GF-D8 (cell line): ENCODE measurements at regions not wholly inside any gene's neighbourhood (a gene's known extent, or its start where the extent isn't known, plus 50 kb on each side); places are given as distances from the start of the nearest gene placed in this dataset.
"Not testable (repeated sequence)": the region's sequence is repeated elsewhere in the genome, so short reads cannot be mapped to it uniquely, and the experiment has no call there.

Experiments used
- DNase-seq: peaks from one replicate; lab custom pipeline; 2025; lab: John Stamatoyannopoulos, UW

DNA sequence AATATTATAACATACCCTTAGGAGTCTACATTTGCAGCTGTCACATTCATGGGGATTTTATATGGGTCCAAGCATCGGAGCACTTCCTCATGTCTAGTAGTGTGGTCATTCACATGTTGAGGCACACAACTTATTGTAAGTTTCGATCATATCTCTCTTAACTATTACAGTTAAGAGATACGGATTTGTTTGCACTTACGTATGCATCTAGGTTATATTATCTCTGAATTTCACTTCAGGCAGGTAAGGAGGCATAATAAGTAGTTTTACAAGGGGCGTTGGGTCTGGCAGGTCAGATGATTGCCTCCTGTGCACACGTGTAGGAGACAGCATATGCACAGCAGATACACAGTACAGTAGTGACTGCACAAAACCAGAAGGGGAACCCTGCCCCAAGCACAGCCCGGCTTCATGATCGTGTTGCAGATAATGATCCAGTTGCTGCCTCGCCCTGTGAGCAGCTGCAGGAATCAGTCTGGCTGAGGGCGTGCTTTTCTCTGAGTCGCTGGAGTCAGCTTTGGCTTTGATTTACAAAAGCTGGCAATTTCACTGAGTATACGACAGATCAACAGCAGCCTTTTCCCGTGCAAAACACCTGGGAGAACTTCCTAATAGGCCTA lies 302.9 kb upstream of the GATB start:
- no peak for DNase-seq

GRCh38 chr4:152062936-152063620 lies 302.3 kb upstream of the GATB start:
- no peak for DNase-seq

GRCh38 chr4:152054731-152055130 lies 293.9 kb upstream of the GATB start:
- DNase-seq, result no peak

DNA sequence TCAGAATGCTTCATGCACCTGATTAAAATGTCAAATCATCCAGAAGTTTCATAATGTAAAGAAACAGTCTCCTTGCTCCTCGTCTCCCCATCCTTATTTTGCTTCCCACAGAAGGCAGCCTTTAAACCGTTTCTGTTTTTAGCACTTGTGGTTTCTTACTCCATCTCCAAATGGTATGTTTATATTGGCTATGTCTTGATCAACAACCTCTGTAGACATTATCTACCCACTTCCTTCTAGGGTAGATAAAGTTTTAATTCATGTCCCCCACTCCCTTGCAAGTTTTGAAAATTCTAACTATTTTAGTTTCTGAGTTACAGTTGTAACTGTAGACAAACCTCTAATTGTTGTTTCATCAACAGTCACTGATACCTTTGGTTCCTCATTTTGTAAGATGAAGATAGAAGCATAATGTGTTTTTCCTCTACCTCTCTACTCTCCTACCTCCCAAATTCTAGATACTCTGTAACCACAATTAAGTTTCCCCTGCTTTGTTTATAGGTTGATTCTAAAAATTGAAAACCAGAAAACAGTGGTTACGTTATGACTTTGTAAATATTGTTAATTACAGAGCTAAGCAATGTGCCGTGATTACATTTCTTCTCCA lies 291.7 kb upstream of the GATB start:
- DNase-seq, result no peak

GRCh38 chr4:152051332-152051731 lies 290.5 kb upstream of the GATB start:
- not testable (repeated sequence) for DNase-seq

DNA sequence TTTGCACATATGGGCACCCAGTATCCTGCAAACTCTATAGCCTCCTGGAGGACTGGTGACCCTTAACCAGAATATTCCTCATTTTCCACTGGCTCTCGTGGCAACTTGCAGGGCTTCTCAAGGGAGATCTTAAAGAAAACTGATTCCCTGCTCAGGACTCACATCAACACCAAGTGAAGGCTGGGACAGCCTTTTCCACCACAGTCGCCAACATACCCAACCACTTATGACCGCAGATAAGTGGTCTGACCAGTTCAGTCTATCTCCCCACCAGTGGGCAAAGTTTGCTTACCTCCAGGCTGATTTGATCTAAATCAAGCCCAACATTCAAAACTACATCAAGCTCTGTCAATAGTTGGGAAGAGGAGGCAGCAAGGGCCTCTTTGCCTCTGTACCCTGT lies 289.3 kb upstream of the GATB start:
- DNase-seq, result no peak

- DNase-seq, result no peak
These were observed 286.6 kb upstream of the GATB start for GRCh38 chr4:152047451-152047850.

DNA sequence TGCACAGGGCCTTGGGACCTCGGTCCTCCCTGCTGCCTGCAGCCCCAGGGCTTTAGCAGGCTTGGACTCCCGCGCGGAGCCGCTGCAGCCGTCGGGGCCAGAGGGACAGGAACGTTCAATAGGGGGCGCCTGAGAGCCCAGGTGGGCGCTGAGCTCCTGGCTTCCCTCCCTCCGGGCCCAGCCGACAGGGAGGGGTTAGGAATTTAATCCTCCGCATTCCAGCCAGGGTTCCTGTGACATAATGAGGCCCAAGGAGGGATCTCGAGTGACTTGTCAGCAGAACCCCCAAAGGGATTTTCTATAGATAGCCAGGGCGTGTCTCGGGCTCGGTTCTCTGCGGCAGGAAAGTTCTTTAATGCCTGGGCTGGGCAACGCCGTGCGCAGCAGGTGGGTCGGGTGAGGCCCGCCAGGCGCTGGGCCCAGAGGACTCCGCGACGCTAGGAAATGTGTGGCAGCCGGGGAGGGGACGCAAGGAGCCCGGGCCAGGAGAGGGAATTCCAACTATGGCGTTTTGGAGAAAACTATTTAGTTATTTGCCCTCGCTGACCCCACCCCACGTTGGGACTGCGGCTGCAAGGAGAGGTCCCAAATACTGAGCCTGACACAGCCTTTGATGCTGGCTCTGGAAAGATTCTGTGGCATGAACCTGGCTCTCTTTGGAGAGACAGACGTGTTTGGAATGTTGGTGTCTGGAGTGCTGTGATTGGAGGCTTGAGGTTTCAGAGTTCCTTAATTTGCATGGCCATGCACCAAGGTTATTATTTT lies 285.2 kb upstream of the GATB start:
- DNase-seq, result no peak

GRCh38 chr4:152045449-152045806 lies 284.6 kb upstream of the GATB start:
- no peak for DNase-seq

DNA sequence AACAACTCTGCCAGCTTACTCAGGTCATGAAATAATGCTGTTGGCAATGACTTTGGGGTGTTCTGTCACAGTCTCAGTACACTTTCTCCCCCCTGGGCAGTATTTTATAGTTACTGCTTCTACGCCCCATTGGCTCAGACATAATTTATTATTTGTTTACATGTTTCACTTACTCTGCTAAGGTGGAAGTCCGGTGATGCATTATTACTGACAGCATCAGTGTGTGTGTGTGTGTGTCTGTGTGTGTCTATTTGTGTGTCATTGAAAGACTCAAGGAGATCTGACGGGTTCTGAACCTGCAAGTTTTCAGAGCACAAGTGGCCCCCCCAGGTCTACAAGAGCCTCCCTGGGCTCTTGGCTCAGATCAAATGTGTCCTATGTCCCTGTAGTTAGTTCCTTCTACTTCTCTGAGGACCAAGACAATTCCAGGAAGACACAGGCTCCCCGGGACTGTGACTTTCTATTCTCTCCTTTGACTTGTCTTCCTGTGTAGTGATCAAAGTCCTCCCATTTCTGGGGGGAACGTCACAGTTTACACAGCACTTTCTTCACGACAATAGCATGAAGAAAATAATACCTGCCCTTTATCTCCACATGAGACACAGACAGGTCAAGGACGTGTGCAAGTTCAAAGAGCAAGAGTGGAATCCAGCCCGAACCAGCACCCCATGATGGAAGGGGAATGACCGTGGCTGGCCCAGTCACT lies 283.7 kb upstream of the GATB start:
- no peak for DNase-seq

DNA sequence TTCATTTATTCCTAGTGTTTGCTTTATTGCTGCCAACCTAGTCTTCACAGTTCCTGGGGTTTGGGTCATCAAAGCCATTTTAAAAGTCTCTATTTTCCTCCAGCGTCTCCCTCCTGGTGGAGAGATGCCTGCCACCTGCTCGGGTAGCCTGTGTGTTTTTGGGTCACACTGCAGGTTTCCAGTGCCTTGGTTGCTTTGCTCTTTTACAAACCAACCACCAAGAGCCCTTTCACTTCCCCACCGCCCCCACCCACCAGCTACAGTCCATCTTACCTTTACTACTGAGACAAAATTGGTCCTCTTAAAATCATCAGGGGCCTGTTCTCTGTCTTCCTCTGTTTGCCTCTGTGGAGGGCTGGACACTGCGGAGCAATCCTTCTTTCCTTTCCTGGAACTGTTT lies 280.5 kb upstream of the GATB start:
- DNase-seq, result no peak

GRCh38 chr4:152039691-152040090 lies 278.9 kb upstream of the GATB start:
- DNase-seq, result no peak

GRCh38 chr4:152039023-152039481 lies 278.2 kb upstream of the GATB start:
- no peak for DNase-seq

DNA sequence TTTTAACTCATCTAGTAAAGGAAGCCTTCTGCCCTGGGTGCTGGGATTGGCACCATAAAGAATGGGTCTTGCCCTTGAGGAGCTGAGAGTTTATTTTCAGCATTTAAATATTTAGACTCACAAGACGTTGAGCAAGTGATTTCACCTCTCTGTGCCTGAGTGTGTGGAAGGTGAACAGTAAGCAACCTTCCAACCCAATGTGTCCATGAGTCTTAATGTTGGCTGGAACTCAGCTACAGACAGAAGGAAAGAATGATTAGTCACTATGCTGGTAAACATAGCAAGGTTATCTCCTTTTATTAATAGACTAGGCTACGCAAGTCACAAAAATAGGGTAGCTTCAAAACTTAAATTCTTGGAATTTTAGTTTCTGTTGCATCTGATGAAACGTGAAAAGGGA lies 277.4 kb upstream of the GATB start:
- no peak for DNase-seq

DNA sequence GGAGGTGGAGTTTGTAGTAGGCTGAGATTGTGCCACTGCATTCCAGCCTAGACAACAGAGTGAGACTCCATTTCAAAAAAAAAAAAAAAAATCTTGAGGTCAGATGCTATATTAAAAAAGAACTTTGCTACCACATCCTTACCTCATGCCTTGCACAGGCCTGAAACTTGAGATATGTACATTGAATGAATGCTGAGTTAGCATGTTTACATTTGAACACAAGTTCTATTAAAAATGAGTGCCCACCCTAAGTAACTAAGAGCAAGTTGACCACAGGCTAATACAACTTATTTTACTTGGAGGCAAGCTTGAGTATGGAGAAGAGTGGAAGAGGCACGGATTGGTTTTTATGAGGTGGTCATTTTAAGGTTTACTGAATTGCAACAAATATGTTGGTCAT lies 276.6 kb upstream of the GATB start:
- DNase-seq, result no peak

- no peak for DNase-seq
These were observed 272.8 kb upstream of the GATB start for GRCh38 chr4:152033621-152034020.

DNA sequence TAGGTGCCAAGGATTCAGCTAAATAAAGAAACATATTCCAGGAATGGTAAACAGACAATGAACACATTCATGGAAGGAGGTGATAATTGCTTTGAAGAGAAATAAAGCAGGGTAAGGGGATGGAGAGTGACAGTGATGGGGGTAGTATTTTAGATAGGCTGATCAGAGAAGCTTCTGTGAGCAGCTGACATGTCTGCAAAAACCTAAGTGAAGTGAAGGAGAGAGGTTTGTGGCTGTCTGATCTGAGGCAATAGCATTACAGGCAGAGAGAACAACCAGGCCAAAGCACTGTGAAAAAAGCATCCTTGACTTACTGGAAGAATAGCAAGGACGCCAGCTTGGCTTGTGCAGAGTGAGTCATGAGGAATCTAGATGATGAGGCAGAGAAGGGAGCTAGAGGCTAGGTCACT lies 271.9 kb upstream of the GATB start:
- no peak for DNase-seq

DNA sequence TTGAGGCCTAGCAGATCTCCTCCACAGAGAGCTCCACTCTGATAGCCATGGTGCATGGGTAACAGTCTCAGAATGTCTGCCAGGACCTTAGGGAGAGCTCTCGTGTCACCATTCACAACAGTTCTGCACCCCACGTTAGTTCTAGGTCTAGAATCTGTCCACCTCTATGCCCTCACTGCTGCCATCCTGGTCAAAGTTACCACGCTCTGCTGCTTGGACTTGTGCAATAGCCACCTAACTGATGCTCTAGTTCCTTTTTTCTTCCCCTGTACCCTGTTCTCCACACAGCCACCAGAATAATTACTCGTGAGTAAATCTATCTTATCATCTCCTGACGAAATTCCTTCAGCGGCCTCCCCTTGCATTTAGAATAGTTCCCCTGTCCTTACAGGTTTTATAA lies 268.8 kb upstream of the GATB start:
- DNase-seq, result no peak

DNA sequence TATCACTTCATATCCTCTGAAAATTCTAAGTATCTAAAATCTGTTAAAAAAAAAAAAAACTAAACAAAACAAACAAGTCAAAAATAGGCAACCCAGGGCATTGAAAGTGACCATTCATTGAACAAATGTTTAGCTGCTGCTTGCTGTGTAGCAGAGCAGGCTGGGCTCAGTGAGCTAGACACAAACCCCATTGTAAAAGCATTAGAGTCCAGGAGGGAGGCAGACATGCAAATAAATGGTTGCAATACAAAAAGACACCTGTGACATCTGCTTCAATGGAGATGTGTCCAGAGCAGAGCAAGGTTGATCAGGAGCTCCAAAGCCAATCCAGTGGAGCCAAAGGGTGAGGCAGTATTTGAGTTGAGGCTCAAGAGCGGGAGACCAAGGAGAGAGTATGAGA lies 267.3 kb upstream of the GATB start:
- DNase-seq, result no peak

GRCh38 chr4:152024881-152025280 lies 264.1 kb upstream of the GATB start:
- DNase-seq, result no peak

- DNase-seq, result no peak
These were observed 262.9 kb upstream of the GATB start for GRCh38 chr4:152023674-152024073.

GRCh38 chr4:152022543-152022942 lies 261.7 kb upstream of the GATB start:
- DNase-seq, result no peak
